CD1c-positive myeloid dendritic cell (primary cell): ENCODE measurements at regions not wholly inside any gene's neighbourhood (a gene's known extent, or its start where the extent isn't known, plus 50 kb on each side); places are given as distances from the start of the nearest gene placed in this dataset.
"Not testable (repeated sequence)": the region's sequence is repeated elsewhere in the genome, so short reads cannot be mapped to it uniquely, and the experiment has no call there.

ENCODE experiments used
- DNase-seq: peaks from one replicate; pipeline ENCODE4 v3.0.0-alpha.2; 2016; ENCODE audit errors: extremely low spot score

DNA sequence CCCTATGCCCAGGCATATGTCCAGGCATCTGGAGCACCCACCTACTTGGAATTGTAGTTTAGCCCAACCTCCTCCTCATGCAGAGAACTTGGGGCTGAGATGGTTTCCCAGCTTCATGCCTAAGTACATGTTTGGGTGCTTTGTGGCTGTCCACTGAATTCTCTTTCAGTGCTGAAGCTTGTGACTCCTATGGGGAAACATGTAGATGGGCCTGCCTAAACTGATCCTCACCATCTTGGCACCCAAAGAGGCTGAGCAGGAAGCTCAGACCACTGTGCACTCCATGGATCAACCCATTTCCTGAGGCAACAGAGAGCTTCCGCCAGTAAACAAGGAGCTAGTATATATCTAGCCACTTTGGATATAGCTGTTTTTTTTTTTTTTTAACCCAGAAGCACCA is 2733.7 kb downstream of the PCDH7 start:
- no peak for DNase-seq

DNA sequence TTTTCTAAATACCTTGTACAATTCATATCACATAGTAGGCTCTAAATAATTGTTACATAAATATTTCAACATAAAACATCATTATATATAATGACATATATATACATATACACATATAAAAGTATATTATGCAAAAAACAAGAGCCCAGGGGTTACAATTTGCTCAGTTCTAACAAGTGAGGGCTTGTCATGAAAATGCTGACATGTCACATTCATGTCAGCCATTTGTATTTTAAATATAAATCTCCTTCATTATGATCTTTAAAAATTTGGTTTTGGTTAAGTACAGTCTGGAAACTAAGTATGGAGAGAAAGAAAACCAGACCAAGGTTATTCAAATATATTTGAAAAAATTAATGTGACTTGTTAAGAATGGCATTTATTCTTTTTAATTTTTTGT is 2745.4 kb downstream of the PCDH7 start:
- DNase-seq, result no peak

DNA sequence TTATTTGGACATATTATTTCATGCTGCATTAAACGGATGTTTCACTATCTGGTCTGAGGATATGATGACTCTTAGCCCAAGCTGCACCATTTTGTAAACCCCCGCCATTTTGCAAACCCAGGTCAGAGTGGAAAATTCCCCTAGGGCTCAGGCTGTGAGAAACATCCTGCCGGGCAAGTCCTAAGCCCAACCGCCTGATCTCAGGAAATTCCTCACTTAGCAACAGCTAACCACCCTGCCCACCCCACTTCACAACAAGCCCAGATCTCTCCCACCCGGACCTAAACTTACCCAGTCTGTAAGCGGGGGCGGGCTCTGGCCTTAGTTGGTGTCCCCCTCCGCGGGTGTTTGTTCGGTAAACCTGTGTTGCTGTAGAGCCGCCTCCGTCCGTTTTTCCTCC is 2747.1 kb downstream of the PCDH7 start:
- DNase-seq, result no peak

DNA sequence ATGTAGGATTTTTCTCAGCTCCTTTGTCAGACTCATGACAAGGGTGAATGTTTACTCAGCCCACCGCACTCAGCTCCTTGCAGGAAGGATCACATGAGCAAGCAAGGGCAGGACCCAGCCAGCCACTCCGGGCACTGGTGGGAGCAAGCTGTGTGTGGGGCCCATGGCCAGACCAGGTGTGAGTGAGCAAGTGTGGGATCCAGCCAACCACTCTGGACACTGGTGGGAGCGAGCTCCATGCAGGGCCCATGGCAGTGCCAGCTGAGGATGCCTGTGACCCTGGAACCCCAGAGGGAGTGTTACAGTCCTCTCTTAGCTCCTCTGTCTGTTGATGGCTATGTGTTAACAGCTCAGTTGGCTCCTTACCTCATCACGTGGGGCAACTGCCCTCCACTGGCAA is 2750.6 kb downstream of the PCDH7 start:
- no peak for DNase-seq

DNA sequence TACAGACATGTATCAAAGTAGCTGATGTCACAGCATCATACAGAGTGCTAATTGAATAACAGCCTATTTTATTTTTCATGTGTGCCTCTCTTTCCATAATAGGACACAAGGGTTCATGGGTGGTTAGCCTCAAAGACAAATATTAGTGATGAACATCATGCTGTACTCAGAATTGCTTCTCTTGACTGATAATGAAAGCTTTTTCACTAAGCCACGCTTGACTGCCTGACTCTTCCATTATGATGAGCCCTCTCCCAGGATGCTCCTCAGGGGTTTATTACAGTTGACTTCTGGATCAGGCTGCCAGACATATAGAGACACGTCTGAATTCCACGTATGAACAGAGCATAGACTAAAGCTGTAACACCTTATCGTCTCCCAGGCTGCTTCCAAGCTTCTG is 2757.5 kb downstream of the PCDH7 start:
- DNase-seq, result no peak

DNA sequence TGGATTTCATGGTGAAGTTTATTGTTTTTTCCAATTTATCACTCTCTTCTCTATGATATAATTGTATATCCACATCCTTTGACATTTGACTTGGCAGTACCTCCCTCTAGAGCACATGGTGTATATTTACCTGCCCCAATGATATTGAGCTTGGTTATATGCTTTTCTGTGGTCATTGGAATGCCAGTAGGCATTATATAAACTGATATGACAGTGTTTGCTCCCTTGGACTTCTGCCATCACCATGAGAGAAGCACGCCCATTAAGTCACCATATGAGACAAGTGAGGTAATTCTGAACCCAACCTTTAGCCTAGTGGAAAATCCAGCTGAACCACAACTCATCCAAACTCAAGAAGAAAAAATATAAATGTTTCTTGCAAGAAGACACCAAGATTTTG is 2761.5 kb downstream of the ARAP2 start:
- DNase-seq, result no peak

DNA sequence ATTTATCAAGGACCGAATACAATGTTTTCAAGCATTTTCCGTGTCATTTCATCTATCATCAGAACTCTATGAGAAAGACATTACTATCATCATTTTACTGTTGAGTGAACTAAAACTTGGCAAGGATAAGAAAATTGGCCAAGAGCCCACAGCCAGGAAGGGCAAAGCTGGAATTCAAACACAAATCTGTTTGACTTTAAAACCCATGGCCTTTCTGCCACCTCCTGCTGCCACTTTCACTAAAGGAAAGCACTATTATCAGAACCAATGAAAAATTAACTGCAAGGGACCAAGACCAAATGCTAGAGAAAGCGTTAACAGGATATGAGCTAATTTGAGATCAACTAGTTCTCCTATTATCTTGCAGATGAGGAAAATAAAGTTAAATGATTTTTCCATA is 2759.2 kb downstream of the ARAP2 start:
- DNase-seq, result no peak

DNA sequence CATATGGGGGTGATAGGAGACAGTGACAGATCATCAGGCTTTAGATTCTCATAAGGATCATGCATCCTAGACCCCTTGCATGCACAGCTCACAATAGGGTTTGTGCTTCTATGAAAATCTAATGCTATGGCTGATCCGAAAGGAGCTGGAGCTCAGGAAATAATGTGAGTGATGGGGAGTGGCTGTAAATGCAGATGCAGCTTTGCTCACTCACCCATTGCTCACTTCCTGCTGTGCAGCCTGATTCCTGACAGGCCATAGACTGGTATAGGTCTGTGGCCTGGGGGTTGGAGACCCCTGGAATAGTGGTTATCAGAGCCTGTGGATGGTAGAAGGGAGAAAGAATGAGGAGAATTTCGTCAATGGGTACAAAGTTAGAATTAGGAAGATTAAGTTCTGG is 2751.1 kb downstream of the ARAP2 start:
- DNase-seq, result no peak

DNA sequence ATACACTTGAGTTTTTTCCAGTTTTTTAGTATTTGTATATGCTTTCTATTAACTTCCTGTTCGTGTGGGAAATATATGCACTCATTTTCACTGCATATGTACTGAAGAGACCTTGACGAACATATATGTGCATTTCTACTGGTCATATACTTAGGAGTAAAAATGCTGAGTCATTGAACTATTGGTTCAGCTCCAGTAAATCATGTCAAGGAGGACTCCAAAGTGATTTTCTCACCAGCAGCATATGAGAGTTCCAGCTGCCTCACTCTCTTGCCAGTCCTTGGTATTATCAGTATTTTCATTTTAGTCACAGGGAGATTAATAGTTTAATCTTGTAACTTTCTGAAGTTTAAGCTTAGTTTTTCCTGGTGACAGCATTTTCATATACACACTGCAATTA is 2750.2 kb downstream of the ARAP2 start:
- DNase-seq, result no peak

DNA sequence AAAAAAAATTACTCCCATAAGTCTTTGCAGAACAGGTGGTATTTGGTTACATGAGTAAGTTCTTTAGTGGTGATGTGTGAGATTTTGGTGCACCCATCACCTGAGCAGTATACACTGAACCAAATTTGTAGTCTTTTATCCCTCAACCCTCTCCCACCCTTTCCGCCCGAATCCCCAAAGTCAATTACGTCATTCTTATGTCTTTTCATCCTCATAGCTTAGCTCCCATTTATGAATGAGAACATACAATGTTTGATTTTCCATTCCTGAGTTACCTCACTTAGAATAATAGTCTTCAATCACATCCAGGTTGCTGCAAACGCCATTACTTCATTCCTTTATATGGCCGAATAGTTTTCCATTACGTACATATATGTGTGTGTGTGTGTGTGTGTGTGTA is 2742.7 kb downstream of the ARAP2 start:
- DNase-seq, result not testable (repeated sequence)

DNA sequence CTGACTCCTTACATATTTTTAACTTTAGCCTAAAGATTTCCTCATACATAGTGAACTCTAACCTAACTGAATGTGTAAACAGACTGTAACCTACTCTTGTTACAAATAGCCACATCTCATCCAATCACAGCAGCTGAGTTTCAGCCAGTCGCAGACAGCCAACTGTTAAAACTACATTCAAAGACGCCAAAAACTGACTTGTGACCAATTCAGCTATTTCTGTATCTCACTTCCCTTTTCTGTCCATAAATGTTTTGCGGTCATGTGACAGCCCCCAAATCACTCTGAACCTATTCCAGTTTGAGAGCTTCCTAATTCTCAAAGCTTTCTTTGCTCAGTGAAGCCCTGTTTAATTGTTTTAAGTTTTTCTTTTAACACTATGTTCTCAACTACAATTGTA is 2731.9 kb downstream of the ARAP2 start:
- DNase-seq, result peak; percentile 10

DNA sequence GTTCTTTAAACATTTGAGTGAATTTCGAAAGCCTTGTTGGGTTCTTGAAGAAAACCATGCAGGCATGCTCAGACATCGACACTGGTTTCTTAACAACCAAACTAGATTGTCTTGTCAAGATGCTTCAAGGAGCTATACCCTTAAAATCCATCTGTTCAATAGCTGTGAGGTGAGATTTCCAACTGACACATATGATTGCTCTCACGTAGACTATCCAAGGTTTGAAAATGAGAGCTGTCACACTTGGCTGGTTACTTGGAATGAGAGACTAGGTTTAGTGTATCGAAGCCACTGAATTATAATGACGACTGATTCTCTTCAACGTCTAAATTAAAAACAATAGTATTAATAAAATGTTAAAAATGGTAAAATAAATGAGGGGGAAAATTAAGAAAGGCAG is 2725.5 kb downstream of the ARAP2 start:
- DNase-seq, result no peak

DNA sequence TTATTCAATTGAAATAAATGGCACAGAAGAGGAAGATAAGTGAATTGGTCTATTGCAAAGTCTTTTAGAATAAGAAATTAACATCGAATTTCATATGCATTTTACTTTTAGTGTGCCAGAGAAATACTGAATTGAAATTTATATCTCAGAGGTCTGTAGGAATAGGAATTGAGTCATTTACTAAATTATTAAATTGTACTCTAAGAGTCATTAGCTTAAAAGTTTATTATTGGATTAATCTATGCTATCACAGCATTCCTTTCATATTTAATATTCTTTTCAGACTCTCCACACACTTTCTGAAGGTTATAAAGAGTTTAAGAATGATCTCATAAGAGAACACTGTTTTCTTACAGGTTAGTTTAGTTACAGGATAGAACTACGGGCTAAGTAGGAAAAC is 2711.5 kb downstream of the ARAP2 start:
- DNase-seq, result no peak

DNA sequence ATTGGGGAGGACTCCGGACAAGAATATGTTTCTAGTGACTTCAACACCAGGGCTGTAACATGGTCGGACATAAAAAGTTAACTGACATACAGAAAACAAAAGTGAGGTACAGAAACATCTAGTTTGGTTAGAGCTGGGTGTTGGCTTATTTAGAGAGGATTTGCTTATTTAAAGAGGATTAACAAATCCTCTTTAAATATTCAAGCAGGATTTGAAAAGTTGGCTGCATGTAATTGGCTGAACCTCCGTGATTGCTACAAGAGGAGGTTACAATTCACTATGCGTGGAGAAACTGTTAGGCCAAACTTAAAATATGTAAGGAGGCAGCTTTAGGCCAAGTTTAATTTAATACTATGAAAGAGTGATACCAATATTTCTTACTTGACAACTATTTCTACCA is 2707.4 kb downstream of the ARAP2 start:
- no peak for DNase-seq

DNA sequence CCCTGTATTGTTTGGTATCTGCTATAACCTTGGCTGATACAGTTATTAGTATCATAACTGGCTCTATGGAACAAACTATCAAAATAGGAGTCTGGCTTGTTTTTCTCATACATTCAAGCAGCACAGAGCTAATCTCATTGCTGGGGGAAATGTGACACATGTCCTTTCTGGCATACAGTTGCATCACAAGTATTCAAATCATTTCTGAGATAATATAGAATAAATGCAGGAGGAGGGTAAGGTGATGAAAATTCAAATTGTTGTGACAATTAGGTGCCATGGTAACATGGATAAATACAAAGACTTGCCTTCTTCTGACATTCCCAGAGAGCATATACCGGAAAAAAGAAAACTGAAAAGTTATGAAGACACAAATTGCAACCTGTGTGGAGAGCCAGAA is 2706.8 kb downstream of the ARAP2 start:
- DNase-seq, result no peak

DNA sequence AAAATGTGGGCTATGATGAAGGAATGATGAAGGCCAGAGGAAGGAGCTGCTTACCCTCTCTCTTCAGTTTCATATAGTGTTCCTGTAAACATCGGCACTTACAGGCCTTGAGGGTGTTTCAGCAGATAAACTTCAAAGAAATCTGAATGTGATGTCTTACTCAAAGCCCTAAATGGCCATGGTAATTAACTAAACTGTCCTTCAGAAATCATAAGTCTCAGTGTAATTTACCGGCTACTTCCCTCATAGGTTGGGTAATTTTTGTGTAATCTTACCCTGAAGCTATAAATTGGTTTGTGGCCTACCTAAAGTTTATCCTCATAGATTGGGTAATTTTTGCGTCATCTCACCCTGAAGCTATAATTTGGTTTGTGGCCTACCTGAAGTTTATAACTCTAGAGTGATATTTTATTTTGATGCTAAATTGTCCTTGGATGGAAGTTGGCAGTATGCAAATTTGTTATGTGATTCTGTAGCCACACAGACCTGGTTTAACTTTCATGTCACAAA is 2700.3 kb downstream of the ARAP2 start:
- no peak for DNase-seq

DNA sequence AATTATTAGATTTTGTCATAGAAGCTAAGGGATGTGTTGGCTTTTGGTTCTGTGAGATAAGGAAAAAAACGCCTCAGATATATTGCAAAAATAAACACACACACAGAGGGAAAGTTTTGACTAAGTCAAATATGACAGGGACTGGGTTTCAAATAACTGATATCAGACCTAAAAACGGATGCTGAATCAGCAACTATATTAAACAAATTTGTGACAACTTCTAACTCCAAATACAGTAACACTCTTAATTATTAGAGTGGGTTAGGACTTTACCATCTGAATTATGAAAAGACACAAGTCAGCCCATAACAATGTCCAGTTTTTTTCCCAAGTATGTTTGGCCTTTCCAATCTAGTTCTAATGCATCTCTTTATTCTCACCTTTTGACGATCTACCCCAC is 2693.1 kb downstream of the ARAP2 start:
- no peak for DNase-seq

DNA sequence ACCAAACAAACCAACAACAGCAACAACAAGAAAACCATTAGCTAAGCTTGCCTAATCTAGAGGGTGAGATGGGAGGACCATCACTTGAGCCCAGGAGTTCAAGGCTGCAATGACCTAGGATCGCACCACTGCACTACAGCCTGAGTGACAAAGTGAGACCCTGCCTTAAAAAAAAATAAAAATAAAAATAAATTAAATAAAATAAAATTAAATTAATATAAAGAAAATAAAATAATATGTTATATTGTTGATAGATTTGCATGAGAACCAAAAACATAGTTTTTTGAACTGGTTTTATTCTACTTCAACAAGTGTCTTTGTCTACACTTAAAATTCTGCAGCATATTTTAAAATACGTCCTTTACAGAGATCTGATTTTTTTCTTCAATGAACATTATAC is 2683.1 kb downstream of the ARAP2 start:
- DNase-seq, result no peak

DNA sequence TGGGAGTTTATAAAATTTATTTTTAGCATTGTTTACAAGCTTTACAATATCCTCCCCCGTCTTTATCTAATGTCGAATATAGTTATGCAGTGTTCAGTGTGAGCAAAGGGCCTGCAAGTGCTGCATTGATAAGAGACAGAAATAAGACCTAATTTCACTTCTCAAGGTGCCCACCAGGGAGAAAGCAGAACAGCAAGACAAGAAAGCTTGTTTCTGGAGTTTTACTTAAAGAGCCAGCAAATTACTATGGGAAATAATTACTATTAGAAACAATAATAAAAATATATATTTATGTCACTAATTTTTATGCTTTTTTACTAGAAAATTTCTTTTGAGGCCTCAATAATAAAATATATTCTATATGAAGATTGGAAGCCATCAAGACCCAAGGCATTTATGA is 2677.7 kb downstream of the ARAP2 start:
- no peak for DNase-seq

DNA sequence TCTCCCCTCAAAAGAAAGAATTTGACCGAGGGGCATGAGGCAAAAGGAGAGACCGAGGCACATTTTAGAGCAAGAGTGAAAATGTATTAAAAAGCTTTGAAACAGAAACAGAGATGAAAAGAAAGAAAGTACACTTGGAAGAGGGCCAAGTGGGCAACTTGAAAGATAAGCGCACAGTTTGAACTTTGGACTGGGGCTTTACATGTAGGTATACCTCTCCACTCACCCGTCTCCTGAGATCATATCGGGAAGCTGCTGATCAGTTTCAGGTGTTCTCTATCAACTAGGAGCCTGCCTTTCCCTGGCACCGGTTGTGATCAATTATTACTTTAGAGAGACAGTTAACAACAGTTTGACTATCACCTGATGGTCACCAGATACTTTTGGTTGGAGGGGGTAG is 2666.5 kb downstream of the ARAP2 start:
- no peak for DNase-seq

DNA sequence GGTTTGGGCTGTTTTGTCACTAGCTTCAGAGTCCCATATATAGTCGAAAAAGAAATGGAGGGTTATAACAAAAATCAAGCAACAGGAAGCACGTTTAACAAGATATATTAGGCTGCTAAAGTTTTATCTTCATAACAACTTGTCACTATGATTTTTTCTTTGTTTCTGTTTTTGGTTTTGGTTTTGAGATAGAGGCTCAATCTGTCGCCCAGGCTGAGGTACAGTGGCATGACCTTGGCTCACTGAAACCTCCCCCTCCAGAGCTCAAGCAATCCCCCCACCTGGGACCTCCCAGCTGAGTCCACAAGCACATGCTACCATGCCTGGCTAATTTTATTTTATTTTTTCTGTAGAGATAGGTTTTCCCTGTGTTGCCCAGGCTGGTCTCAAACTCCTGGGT is 2664.4 kb downstream of the ARAP2 start:
- no peak for DNase-seq

DNA sequence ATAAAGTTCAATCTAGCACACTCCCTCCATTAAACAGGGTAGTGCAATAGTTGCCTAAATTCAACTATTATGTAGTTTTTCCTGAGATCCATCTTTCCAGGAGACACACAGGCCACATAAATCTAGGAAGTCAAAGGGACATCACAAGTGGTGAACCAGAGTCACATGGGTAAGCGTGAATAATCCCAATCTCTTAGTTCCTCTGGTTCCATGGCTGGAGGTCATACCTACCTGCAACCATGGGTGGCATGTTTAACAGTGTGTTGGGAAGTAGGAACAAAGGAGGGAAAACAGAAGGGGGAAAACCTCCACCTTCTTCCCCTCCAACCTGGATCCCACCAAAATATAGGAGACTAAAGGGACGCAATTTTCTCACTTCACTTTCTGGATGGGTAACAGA is 2651.6 kb downstream of the ARAP2 start:
- DNase-seq, result no peak

DNA sequence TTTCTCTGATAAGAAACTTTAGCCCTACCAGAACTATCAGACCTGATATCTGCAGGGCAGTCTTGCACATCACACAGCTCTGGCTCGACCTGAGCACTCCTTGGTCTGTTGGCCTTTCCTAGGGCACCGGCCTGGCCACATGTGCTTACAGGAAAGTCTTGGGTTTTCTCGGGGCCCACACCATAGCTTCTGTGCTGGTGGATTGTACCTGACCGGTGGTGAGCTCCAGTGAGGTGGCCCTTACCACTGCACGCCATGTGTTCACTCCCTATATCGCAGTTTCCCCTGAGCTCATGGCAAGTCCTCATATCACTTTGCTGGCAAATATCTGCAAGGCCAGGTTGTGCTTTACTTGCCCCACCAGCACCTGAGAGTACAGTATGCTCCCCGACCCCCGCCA is 2637.4 kb downstream of the ARAP2 start:
- DNase-seq, result no peak

DNA sequence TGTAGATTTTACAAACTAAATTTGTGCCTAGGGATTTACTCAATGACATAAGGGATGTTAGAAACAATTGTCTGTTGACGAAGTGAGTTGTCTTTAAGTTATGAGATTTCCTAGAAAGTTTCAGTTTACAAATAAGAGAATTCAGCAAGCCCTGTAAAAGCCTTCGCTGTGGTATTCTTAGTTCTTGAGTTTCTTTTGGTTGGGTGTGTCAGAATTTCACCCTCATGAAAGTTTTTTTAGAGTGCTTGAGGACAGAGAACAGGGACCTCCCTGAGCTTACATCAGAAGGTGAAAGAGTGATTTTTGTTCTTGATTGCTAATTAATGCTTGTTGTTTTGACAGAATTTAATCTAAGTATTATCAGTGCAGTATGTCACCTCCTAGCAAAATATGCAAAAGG is 2628.2 kb downstream of the ARAP2 start:
- DNase-seq, result no peak

DNA sequence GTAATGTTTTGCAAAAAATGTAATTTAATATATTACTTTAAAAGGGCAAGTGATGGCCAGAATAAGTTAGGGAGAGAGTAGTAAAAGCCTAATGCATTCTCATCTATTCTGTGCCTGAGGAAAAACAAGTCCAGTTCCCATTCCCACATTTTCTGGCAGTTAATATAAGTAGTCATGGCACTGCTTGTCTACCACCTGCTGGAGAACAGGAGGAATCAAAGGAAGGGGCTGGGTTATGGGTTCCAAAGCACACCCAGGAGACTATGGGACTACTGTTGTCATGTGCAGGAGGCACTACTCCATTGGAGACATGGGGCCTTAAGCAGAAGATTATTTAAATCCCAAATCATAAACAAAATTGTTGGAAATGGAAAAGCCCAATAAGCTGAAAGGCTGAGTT is 2618.6 kb downstream of the ARAP2 start:
- DNase-seq, result no peak
